SK-N-SH (cell line): ENCODE measurements at regions not wholly inside any gene's neighbourhood (a gene's known extent, or its start where the extent isn't known, plus 50 kb on each side); places are given as distances from the start of the nearest gene placed in this dataset.
A peak's percentile ranks its signal among the peaks of the same experiment; 100 is the strongest.

ENCODE experiments used
- CTCF ChIA-PET: fragments of 300-600, 350-600 bp; formaldehyde crosslinking; extraction: SDS; loops from one replicate; lab custom pipeline; 2021; lab: Yijun Ruan, JAX
- POLR2A ChIA-PET: fragments of 350-600 bp; sonication (Branson Sonifier 250); formaldehyde crosslinking; extraction: SDS; loops from one replicate; lab custom pipeline; 2020; ENCODE audit warnings: antibody characterized with exemption, inconsistent platforms; lab: Yijun Ruan, JAX
- DNase-seq: peaks from one replicate; pipeline ENCODE4 v3.0.0; 2012
- H2AFZ ChIP-seq: fragments of 200-600 bp; sonication (generic); 2 replicates; pipeline ENCODE4 v1.8.1; 2016; ENCODE audit warnings: antibody characterized with exemption, mild to moderate bottlenecking, low read depth
- H3F3A ChIP-seq: fragments of 200-600 bp; sonication (generic); replicated peaks from 2 replicates; pipeline ENCODE3; 2016; ENCODE audit warnings: antibody characterized with exemption, mild to moderate bottlenecking; ENCODE audit not compliant: insufficient read depth
- H3K27ac ChIP-seq, 2 experiments: fragments of 200-500 bp in 1 of 2; fragments of 200-600 bp in 1 of 2; sonication (Bioruptor generic) in 1 of 2; sonication (generic), shearing (Covaris generic) in 1 of 2; 2 replicates each; pipeline versions ENCODE4 v1.5.1 to v1.6.1; 2014 to 2016; ENCODE audit warnings: low read depth in 2 of 2, inconsistent platforms in 1 of 2, low read length in 1 of 2, mild to moderate bottlenecking in 1 of 2, mixed read lengths in 1 of 2
- H3K27me3 ChIP-seq: fragments of 200-600 bp; sonication (generic), shearing (Covaris generic); 2 replicates; pipeline ENCODE4 v1.6.1; 2016; ENCODE audit warnings: mixed run types; ENCODE audit not compliant: insufficient read depth
- H3K36me3 ChIP-seq, 2 experiments: fragments of 200-500 bp in 1 of 2; fragments of 200-600 bp in 1 of 2; sonication (Bioruptor generic) in 1 of 2; sonication (generic) in 1 of 2; replicated peaks in 1 of 2; 2 replicates each; pipeline versions ENCODE3 to v1.5.1; 2014 to 2016; ENCODE audit warnings: low read length in 1 of 2, mild to moderate bottlenecking in 1 of 2; ENCODE audit not compliant: insufficient read depth in 2 of 2, control insufficient read depth in 1 of 2
- H3K4me1 ChIP-seq, 2 experiments: fragments of 200-500 bp in 1 of 2; fragments of 200-600 bp in 1 of 2; sonication (Bioruptor generic) in 1 of 2; sonication (generic), shearing (Covaris generic) in 1 of 2; 2 replicates each; pipeline versions ENCODE4 v1.5.1 to v1.6.1; 2014 to 2016; ENCODE audit warnings: low read depth in 1 of 2, low read length in 1 of 2, mixed run types in 1 of 2; ENCODE audit not compliant: insufficient read depth in 2 of 2, control insufficient read depth in 1 of 2
- H3K4me2 ChIP-seq: fragments of 200-600 bp; sonication (generic), shearing (Covaris generic); 2 replicates; pipeline ENCODE4 v1.6.1; 2017; ENCODE audit warnings: mixed run types
- H3K4me3 ChIP-seq, 2 experiments: fragments of 200-500 bp in 1 of 2; fragments of 200-600 bp in 1 of 2; sonication (Bioruptor generic) in 1 of 2; sonication (generic), shearing (Covaris generic) in 1 of 2; 2 replicates each; pipeline versions ENCODE4 v1.5.1 to v1.8.1; 2014 to 2016; ENCODE audit warnings: low read depth in 2 of 2, inconsistent platforms in 1 of 2, low read length in 1 of 2, mild to moderate bottlenecking in 1 of 2, mixed read lengths in 1 of 2, moderate library complexity in 1 of 2
- H3K79me2 ChIP-seq: fragments of 200-600 bp; sonication (generic); 2 replicates; pipeline ENCODE4 v1.8.1; 2017; ENCODE audit warnings: mild to moderate bottlenecking; ENCODE audit not compliant: insufficient read depth
- H3K9ac ChIP-seq: fragments of 200-600 bp; sonication (generic); 2 replicates; pipeline ENCODE4 v1.6.1; 2017; ENCODE audit warnings: mixed run types
- H3K9me2 ChIP-seq: fragments of 200-600 bp; sonication (generic); 2 replicates; pipeline ENCODE4 v1.6.1; 2017; ENCODE audit warnings: mixed run types
- H3K9me3 ChIP-seq: fragments of 200-600 bp; sonication (generic); 2 replicates; pipeline ENCODE4 v1.6.1; 2017; ENCODE audit warnings: mixed run types, mild to moderate bottlenecking, moderate library complexity
- H4K20me1 ChIP-seq: fragments of 200-600 bp; sonication (generic); 2 replicates; pipeline ENCODE4 v1.6.1; 2017; ENCODE audit warnings: mild to moderate bottlenecking, mixed run types; ENCODE audit not compliant: insufficient read depth
- CHD2 ChIP-seq: fragments of 150-350 bp; IDR thresholded peaks from 2 replicates; pipeline ENCODE4 v1.6.1; 2018; ENCODE audit warnings: low read length; ENCODE audit not compliant: partially characterized antibody
- ELF1 ChIP-seq: IDR thresholded peaks from 2 replicates; pipeline ENCODE4 v1.4.0; 2012
- EZH2phosphoT487 ChIP-seq: fragments of 200-600 bp; sonication (generic); IDR thresholded peaks from 2 replicates; pipeline ENCODE4 v1.6.1; 2017; ENCODE audit warnings: low read depth, mixed run types, mild to moderate bottlenecking, antibody characterized with exemption, moderate library complexity, borderline replicate concordance
- FOXM1 ChIP-seq: IDR thresholded peaks from 2 replicates; pipeline ENCODE4 v1.4.0; 2012; ENCODE audit warnings: low read depth, mild to moderate bottlenecking
- GABPA ChIP-seq: IDR thresholded peaks from 2 replicates; pipeline ENCODE4 v1.4.0; 2012; ENCODE audit warnings: low read depth, mild to moderate bottlenecking
- GATA2 ChIP-seq: sonication (generic); formaldehyde crosslinking; IDR thresholded peaks from 2 replicates; pipeline ENCODE4 v1.5.0; 2020; ENCODE audit warnings: mild to moderate bottlenecking, missing genetic modification reagents
- JUND ChIP-seq: IDR thresholded peaks from 2 replicates; pipeline ENCODE4 v1.4.0; 2012
- MXI1 ChIP-seq: IDR thresholded peaks from 2 replicates; pipeline ENCODE4 v1.6.1; 2012; ENCODE audit warnings: mild to moderate bottlenecking, low read depth, low read length, improper control_type of control experiment
- NRF1 ChIP-seq: IDR thresholded peaks from 2 replicates; pipeline ENCODE4 v1.6.1; 2012; ENCODE audit warnings: low read depth, mild to moderate bottlenecking, low read length
- POLR2AphosphoS5 ChIP-seq: IDR thresholded peaks from 2 replicates; pipeline ENCODE4 v1.6.1; 2012; ENCODE audit warnings: low read depth, low read length
- RAD21 ChIP-seq: IDR thresholded peaks from 2 replicates; pipeline ENCODE4 v1.6.1; 2012; ENCODE audit warnings: mild to moderate bottlenecking, low read length
- RFX5 ChIP-seq: IDR thresholded peaks from 2 replicates; pipeline ENCODE4 v1.6.1; 2012; ENCODE audit warnings: mild to moderate bottlenecking, improper control_type of control experiment, low read length
- TCF12 ChIP-seq: IDR thresholded peaks from 2 replicates; pipeline ENCODE4 v1.4.0; 2012
- YY1 ChIP-seq: IDR thresholded peaks from 2 replicates; pipeline ENCODE4 v1.4.0; 2012; ENCODE audit warnings: low read depth, mild to moderate bottlenecking
- WGBS: methylation state at CpG from one replicate; pipeline ENCODE4 v1.1.6; 2017; ENCODE audit warnings: low lambda C conversion rate; 5-methylcytosine and 5-hydroxymethylcytosine counted together
- TF ChIP-seq, protein P1 (sequence below): fragments of 200-600 bp; sonication (generic); IDR thresholded peaks from 2 replicates; pipeline ENCODE4 v1.6.1; 2017; ENCODE audit warnings: antibody characterized with exemption, mild to moderate bottlenecking, moderate library complexity
- TF ChIP-seq, protein P2 (sequence below): IDR thresholded peaks from 2 replicates; pipeline ENCODE4 v1.4.0; 2012; ENCODE audit warnings: low read depth
- TF ChIP-seq, protein P3 (sequence below): fragments of 150-350 bp; IDR thresholded peaks from 2 replicates; pipeline ENCODE4 v1.6.1; 2016; ENCODE audit warnings: mild to moderate bottlenecking, low read depth, low read length
- TF ChIP-seq, protein P4 (sequence below): IDR thresholded peaks from 2 replicates; pipeline ENCODE4; 2012

DNA sequence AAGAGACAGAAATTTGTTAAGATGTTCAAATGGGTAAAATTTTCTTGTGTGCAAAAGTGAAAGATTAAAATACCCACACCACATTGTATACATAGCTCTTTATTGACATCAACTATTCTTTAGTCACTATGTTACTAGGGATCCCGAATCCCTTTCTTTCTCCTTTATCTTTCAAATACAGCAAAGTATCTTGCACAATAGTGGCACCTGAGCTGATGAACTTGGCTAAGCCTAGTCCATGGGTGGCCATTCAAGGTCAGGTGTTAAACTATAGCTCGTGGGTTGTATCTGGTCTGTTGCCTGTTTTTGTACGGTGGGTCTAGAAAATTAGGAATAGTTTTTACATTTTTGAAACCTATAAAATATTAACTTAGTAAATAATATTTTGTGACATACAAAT lies 210.9 kb downstream of the SLITRK6 start:
- no peaks in the 10 kb centered on the region for H3K79me2 ChIP-seq
- no peak overlapping the region for H3K4me2 ChIP-seq
- no peaks in the 10 kb centered on the region for H3K36me3 ChIP-seq
- no peak overlapping the region for H3K27ac ChIP-seq
- CTCF ChIA-PET: no interaction called here
- H3F3A ChIP-seq: peaks cover 14% of the 10 kb centered on the region
- no peaks in the 10 kb centered on the region for H3K27me3 ChIP-seq
- 0 out of 2 replicates have a peak, but pooled peaks cover 2% of the 10 kb centered on the region for H3K9me3 ChIP-seq
- 0 out of 2 replicates have a peak overlapping the region, but pooled peaks have one; percentile 46 for H2AFZ ChIP-seq
- POLR2A ChIA-PET: no interaction called here
- no peak overlapping the region for H3K9ac ChIP-seq
- no peaks in the 10 kb centered on the region; a peak in 1 of 4 replicates for H3K4me1 ChIP-seq
- DNase-seq: no peak
- whole genome bisulfite sequencing: 91% methylated on average over 3 of the region's 3 CpGs
- TF ChIP-seq GATA2 (CRISPR knock-in tag): no peak
- TF ChIP-seq, protein P1, sequence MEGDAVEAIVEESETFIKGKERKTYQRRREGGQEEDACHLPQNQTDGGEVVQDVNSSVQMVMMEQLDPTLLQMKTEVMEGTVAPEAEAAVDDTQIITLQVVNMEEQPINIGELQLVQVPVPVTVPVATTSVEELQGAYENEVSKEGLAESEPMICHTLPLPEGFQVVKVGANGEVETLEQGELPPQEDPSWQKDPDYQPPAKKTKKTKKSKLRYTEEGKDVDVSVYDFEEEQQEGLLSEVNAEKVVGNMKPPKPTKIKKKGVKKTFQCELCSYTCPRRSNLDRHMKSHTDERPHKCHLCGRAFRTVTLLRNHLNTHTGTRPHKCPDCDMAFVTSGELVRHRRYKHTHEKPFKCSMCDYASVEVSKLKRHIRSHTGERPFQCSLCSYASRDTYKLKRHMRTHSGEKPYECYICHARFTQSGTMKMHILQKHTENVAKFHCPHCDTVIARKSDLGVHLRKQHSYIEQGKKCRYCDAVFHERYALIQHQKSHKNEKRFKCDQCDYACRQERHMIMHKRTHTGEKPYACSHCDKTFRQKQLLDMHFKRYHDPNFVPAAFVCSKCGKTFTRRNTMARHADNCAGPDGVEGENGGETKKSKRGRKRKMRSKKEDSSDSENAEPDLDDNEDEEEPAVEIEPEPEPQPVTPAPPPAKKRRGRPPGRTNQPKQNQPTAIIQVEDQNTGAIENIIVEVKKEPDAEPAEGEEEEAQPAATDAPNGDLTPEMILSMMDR: no peak
- TF ChIP-seq YY1: no peak
- TF ChIP-seq, protein P2, sequence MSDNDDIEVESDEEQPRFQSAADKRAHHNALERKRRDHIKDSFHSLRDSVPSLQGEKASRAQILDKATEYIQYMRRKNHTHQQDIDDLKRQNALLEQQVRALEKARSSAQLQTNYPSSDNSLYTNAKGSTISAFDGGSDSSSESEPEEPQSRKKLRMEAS: no peak
- no peak for TF ChIP-seq JUND
- TF ChIP-seq EZH2phosphoT487: no peak
- TF ChIP-seq ELF1: no peak
- no peak for TF ChIP-seq FOXM1
- TF ChIP-seq RFX5: no peak
- TF ChIP-seq, protein P3, sequence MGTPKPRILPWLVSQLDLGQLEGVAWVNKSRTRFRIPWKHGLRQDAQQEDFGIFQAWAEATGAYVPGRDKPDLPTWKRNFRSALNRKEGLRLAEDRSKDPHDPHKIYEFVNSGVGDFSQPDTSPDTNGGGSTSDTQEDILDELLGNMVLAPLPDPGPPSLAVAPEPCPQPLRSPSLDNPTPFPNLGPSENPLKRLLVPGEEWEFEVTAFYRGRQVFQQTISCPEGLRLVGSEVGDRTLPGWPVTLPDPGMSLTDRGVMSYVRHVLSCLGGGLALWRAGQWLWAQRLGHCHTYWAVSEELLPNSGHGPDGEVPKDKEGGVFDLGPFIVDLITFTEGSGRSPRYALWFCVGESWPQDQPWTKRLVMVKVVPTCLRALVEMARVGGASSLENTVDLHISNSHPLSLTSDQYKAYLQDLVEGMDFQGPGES: no peak
- TF ChIP-seq MXI1: no peak
- TF ChIP-seq NRF1: no peak
- TF ChIP-seq, protein P4, sequence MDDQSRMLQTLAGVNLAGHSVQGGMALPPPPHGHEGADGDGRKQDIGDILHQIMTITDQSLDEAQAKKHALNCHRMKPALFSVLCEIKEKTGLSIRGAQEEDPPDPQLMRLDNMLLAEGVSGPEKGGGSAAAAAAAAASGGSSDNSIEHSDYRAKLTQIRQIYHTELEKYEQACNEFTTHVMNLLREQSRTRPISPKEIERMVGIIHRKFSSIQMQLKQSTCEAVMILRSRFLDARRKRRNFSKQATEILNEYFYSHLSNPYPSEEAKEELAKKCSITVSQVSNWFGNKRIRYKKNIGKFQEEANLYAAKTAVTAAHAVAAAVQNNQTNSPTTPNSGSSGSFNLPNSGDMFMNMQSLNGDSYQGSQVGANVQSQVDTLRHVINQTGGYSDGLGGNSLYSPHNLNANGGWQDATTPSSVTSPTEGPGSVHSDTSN: no peak
- no peak for TF ChIP-seq CHD2
- TF ChIP-seq TCF12: no peak
- TF ChIP-seq RAD21: no peak
- TF ChIP-seq GABPA: no peak
- no peak for TF ChIP-seq POLR2AphosphoS5
- no peak overlapping the region for H3K4me3 ChIP-seq
- no peaks in the 10 kb centered on the region for H4K20me1 ChIP-seq
- no peaks in the 10 kb centered on the region for H3K9me2 ChIP-seq
